ENCODE measurements at regions not wholly inside any gene's neighbourhood (a gene's known extent, or its start where the extent isn't known, plus 50 kb on each side); places are given as distances from the start of the nearest gene placed in this dataset.

DNA sequence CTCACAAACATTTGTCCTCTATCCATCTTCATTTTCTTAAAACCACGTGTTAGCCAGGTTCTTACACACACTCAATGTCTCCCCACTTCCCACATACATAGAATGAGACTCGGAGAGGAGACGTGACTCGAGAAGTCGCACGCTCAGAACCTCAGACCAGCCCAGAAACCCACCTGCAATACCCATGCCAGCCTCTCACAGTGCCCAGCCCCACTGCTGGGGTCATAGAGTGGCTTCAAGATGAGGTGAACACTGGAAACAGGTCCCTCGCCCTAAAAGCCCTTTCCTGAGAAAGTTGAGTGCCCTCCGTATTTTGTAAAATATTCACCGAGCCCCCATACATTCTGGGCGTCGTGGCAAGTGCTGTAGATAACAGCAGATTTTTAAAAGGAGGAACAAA is 487.4 kb downstream of the EIPR1 start:
- no peak for DNase-seq

DNA sequence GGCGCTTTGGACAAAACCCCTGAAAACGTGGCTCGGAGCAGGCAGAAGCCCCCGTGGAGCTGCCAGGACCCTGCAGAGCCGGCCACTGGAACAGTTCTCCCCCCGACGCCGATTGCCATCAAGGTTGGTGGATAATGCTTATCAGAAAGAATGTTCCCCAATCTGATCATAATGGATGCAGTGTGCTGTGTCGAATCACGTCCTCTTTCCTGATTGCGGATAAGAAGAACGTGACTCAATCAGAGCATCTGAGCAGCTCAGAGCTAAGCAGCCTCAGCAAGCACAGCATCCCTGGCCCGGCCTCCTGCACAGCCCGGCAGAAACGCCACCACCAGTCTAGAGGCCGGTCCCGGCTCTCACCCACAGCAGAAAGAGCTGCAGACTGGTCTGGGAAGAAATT is 488.0 kb downstream of the EIPR1 start:
- no peak for DNase-seq

DNA sequence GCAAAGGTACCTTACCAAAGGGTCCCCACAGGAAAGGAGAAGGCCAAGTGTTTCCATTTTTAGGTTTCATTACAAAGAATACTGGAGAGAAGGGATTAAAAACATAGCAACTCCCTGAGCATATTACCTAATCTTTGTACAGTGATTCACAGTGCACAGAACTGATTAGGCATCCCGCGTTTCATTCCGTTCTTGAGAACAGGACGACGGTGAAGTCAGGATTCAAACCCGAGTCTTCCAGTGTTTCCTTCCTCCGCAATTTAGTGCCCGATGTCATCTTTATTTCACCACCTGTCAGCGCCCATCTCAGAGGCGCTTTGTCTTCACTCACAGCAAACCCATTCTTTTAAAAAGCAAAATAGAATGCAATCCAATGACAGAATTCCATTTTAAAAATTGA is 488.5 kb downstream of the EIPR1 start:
- no peak for DNase-seq

DNA sequence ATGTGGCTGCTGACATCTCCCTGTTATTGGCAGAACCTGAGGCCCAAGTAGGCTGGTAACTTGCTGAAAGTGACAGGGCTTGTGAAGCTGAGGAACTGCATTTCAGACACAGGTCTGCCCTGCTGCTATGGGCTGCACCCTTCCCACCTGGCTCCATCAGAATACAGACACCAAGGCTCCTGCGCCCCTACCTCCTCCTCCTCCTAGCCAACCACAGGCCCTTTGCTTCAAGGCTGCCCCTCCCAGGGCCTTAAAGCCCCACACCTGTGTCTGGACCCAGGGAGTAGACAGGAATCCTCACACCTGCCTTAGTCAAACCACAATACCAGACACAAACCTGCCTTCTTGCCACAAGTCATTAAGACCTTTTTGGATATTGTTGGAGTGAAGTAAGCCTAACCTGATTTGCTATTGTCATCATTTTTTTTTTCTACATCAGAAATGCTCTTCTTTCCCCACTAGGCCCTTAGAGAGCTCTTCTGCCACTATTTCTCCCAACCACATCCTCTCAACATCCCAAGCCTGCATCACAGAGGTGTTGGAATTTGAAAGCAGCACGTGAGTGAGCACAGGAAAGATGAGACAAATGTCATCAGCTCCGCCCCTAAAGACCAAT is 489.7 kb downstream of the EIPR1 start:
- DNase-seq, result no peak

DNA sequence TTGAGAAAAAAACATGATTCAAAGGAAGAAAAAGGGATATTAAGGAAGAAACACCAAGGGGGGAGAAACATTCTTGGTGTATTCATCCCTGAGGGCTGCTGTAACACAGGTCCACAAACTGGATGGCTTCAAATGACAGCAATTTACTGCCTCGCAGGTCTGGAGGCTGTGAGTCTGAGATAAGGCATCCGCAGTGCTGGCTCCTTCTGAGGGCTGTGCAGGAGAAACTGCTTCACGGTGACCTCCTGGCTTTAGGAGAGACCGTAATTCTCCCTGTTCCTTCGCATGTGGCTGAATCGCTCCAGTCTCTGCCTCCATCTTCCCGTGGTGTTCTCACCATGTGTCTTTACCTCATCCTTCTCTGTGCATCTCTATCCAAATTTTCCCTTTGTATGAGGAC is 490.7 kb downstream of the EIPR1 start:
- DNase-seq, result no peak

DNA sequence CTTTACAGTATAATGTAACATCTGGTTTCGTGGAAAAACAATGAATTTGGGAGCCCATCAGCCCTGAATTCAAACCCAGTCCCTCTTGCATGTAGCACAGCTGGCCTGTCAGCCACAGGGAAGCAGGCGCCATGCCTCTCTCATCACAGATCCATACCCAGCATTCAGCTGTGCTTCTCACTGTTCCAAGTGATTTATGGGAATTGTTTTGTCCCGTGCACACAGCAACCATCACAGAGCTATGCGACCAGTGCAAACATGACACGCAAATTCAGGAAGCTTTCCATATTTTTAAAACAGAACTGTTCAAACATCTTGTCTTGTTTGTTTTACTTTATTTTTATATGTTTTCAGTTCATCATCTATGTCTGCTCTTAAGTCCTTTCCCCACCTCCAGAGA is 496.1 kb downstream of the EIPR1 start:
- no peak for DNase-seq

DNA sequence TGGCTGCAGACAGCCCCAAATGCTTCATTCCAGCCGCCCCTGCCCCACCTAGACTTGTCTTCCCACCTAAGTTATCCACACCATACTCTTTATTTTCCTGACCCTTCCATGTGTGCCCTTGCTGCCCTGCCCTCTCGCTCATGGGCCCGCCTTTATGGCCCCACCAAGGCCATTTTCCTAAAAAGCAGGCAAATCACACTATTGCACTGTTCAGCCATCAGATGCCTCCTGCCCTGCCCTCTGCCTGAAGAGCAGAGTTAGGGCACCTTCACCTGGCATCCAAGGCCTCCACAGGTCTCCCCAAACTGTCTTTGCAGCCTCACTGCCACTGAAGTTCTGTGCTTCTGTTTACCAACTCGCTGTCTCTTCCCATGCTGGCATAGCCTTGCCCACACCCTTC is 496.7 kb downstream of the EIPR1 start:
- no peak for DNase-seq

DNA sequence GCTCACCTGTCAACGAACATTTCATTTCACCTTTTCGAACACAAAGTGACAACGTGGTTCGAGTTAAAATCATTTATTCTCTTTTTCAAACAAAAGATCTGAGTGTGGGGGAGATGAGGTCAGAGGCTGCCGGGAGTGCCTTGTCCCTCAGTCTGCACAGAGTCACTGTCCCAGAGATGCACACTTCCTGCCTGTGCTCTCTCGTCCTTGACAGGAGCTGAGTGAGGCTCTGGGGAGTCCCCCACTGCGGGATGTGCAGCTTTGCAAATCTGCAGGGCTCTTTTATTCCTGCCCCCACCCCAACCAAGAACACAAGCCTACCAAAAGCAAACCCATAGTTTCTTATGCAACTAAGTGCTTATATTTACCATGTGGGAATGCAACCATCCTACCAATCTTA is 497.8 kb downstream of the EIPR1 start:
- DNase-seq, result no peak

DNA sequence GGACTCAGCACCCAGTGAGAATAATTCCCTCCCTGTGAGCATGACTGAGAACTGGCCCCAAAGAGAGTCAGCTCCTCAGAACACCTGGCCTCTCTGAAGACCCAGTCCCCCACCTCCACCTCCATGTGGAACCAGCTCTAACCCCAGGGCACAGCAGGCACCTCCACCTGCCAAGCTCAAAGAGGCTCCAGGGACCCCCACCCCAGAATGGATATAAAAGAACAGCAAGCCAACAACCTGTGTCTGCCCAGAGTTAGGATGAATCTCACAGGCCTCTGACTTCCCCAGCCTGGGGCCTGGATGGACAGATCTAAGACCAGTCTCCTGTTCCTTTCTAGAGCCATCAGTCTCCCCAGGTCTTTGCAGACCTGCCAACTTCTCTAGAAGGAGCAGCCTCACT is 498.5 kb downstream of the EIPR1 start:
- no peak for DNase-seq

DNA sequence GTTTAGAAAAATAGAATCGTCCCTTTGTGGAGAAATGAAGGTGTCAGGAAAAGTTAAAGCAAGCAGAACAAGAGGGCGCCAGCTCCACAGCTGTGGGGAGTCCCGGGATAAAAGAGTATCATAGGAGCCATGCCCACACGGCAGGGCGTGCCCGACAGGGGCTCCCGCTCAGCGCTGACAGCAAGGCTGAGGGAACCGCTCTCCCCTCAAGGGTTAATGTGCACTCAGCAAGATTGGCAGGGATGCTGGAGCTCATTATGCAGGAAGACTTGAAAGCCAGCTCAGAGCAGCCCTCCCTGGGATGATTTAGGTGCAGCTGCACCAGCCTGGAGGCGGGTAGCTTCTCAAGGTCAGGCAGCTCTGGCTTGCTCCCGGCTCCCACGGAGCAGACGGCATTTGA is 500.2 kb downstream of the EIPR1 start:
- no peak for DNase-seq

DNA sequence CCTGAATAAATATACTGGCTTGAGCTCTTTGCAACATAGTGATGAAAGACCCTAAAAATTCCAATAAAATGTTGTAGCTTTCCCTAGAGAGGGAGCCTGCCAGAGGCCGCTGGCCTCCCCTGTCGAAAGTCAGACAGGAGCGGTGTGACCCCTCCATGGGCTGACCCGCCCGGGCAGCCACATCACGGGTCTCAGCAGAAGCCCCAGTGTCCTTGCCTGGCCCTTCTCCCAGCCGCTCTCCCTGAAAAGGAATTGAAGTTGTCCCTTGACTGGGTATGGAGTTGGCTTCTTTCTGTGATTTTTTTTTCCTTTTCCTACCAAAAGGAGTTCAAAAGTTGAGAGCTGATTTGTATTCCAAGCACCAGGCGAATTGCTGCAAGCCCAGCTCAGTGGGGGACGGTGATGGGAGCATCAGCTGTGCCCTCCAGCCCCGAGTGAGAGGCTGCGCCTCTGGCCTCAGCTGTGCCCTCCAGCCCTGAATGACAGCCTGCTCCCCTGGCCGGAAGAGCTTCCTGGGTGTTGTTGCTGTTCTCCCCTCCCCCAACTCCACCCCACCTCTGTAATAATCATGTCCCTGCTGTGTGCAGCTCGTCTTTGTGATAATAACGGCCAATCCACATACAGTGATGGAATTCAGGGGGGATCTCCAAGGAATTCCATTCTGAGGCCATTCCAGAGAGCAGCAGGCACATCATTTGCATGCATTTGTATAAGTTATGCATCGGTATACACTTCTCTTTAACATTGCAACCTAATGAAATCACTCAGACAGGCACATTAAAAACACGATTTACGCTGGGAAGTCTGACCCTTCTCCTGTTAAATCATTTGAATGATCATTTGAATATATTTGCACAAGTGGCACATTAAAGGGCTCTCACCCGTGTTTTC is 501.0 kb downstream of the EIPR1 start:
- DNase-seq, result no peak

DNA sequence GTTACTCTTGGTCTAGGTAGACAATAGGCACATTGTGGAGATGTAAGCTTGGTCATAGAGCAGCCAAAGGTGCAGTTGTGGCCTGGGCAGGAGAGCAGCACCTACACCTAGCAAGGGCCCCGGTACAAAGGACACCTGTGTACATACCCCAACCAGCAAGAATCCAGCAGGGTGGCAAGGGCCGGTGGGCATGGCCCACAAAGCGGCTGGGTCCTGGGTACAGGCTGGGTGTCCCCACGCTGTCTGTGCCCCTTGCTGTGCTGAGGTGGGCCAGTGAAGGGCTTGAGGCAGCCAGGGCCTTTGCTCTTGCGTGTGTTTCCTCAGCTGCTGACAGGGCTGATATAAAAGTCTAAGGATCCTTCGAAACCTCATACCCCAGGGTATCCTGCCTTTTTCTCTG is 501.8 kb downstream of the EIPR1 start:
- DNase-seq, result no peak

DNA sequence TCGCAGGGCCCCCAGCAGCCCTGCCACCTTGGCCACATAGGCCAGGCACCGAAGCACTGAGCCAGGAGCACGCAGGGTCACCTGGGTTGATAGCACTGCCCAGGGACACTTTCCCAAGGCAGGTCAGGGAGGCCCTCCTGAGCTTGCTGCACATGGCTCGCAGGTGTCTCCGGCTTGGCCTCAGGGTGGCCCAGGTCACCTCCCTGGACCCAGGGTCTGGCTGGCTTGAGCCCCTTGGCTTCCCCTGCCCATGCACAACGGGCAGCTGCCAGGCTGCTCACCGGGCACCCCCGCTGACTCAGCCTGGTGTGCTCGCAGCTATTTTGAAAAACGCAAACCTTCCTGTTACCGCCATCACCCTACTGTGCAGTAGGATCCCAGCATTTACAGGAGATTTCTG is 502.3 kb downstream of the EIPR1 start:
- DNase-seq, result no peak

DNA sequence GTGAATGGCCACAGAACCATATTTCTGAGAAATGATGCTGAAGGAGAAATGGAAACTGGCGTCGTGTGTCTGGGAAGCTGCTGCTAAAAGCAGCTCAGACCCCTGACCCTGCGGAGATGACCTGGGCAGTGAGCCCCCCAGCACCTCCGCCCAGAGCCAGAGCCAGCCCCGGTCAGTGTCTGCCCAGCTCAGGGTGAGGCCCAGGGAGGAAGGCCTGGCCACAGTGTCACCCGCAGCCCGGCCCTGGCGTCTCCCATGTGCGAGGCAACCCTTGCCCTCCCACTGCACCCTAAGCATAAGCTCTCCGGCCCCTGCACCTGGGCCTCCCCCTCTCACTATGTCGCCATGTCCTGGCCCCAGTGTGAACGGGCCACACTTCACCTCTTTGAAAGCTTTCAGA is 502.8 kb downstream of the EIPR1 start:
- no peak for DNase-seq

DNA sequence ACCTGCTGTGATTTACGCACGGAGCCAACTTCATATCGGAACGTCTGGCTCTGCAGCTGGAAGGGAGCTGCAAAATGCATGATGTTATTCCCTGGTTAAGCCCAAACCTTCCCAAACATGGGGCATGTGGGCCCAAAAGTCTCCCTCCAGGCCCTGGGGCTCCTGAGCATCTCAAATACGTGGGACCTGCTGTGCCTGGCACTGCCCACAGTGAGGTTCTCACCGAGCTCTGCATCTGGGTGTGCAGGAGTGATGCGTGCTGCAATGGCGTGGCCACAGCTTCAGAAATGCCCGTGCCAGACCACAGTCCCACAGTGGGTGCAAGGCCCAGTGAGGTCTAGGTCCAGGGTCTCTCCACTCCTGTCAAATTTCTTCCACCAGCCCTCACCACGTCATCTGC is 503.3 kb downstream of the EIPR1 start:
- no peak for DNase-seq

DNA sequence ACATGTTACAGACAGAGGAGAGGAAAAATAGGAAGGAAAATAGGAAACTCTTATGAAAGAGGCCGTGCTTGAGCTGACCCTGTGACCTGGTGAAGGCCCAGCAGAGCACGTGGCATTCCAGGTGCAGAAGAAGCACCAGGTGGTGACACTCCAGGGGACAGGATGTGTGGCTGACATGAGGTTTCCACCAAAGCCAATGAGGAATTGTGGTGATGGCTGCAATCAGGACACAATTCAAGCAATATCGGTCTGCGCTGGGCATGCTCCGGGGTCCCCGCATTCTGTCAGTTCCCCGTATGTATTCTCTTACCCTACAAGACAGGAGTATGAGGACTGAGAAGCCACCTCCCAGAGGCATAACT is 504.2 kb downstream of the EIPR1 start:
- DNase-seq, result no peak

DNA sequence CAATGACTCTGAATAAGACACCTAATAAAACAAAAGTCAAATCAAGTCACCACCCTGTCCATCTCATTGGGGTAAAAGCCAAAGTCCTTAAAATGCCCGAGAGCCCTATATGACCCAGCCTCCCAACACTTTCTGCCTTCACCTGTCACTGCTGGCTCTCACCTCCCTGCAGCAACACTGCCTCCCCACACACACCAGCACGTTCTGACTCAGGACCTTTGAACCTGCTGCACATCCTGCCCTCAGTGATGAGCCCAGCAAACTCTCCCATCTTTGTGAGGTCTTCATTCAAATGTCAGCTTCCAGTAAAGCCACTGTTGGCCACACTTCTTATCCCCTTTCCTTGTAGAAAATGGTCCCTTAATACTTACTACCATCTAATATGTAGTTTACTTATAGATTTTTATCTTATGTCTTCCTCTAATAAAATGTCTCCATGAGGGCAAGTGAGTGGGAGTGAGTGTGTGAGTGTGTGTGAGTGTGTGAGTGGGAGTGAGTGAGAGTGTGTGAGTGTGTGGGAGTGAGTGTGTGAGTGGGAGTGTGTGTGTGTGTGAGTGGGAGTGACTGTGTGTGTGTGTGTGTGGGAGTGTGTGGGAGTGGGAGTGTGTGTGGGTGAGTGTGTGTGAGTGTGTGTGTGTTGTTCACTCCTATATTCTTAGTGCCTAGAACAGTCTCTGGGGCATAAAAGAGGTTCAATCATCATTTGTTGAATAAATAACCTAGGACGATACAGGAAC is 504.7 kb downstream of the EIPR1 start:
- DNase-seq, result no peak

DNA sequence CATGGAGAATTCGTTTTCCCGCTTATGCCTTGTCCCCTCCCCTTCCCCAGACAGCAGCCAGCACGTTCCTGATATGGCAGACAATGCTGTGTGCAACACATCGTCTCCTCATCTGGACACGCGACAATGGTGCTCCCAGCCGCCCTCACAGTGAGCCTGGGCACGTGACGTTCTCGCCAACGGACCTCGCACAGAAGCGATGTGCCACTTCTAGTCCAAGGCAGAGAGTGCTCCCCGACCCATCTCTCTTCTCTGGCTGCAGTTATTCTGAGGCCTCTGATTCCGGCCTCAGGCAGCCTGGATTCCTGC is 505.4 kb downstream of the EIPR1 start:
- no peak for DNase-seq

DNA sequence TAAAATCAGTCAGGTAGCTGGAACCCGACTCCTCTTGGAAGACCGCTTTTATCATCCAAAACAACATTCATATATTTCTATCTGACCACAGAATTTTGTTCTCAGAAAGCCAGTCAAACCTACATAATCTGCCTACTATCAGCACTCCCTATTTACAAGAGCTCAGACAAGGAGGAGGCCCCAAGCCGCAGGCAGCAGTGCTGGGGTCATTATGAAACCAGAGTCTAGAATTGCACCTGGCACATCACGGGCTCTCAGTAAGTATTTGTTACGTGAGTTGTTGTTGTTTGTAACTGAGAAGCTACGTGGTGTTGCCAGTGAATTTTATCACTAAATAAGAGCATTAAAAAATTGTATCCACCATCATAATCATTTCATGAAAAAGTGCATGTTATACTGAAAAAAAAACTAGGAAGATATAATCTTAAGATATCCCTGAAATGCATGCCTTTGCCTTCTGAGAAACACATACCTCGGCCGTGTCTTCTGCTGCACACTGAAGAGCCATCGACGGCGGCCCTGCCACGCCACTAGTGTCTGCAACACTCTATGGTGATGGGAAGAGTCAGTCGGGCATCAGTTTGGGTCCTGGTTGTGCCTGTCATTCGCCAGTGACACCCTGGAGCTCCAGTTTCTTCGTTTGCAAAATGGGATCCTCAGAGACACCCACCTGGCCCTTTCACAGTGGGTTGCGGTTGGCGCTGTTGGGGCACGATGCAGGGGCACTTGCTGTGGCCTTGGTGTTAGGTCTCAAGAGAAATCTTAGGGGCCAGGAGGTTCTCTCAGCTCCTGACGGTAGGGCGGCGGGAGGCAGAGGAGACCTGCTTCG is 505.9 kb downstream of the EIPR1 start:
- DNase-seq, result no peak

DNA sequence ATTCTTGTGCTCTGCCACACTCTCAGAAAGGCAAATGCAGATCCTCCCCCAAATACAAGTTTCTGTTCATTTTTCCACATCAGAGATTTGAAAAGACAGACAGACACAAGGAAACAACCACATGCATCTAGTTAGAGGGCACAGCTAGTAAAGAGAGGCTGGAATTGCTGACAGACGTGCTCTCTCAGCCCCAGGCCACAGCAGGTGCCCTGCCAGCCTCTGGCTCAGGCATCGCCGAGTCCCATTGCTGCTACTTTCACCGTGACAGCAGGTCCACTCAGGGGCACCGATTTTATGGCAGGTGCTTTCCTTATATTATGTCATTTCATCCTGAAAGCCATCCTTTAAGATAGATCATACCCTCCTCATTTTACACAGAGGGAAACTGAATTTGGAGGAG is 507.5 kb downstream of the EIPR1 start:
- DNase-seq, result peak; percentile 73

DNA sequence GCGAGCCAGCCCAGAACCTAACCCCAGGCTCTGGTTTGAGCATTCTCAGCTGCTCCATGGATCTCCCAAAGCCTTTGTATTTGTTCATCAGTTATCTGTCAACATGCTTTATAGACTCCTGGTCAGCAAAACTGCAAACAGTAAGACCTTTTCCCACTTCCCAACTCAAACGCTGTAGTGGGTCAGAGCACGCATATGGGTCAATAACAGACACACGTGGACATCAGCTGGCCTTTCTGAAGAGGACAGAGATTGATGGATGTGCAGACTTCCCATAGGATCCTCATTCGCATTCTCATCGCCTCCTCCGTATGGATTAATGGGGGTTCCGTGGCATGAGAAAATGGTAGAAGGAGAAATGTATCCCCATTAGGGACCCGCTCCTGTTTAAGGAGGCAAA is 508.1 kb downstream of the EIPR1 start:
- no peak for DNase-seq

DNA sequence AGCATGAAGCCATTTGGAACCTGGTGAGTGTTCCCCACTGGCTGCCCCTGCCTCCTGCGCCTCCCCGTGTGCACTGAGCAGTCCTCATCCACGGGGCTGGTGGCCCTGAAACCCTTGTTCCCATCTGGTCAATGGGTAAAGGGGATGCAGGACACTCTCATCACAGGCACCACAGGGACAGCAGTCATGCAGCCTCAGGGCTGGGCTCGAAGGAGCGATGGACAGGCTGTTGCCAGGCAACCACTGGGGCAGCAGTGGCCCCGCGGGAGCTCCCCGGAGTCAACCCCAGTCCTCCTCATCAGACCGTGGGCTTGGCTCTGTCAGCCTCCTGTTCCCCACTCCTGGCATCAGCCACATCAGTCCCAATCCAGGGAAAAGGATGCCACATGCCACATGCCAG is 509.5 kb downstream of the EIPR1 start:
- peak; percentile 13 for DNase-seq

DNA sequence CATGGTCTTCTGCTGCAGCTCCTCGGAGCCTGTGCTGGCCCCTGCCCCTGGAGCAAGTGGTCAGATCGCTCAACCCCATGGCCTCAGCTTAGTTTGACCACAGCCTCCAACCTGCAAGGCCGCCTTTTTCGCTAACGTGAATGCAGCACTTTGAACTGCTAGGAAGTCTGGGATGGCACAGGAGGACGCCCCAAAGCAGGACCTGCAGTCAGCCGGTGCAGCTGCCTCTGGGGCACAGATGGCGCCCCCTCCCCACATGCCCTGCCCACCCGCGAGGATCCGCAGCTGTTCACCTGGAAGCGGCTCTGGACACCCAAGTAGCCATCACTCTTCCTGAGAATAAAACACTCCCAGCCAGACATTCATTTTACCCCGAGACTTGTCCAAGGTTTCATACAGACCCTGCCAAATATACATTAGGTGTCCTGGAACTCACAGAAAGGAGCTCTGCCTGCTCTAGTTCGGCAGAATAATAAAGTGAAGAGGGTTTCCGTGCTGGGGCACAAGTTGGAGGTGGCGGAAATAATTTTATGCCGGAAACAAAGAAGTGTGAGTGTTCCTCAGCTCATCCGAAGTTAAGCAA is 510.1 kb downstream of the EIPR1 start:
- no peak for DNase-seq
